ENCODE measurements at regions not wholly inside any gene's neighbourhood (a gene's known extent, or its start where the extent isn't known, plus 50 kb on each side); places are given as distances from the start of the nearest gene placed in this dataset.

DNA sequence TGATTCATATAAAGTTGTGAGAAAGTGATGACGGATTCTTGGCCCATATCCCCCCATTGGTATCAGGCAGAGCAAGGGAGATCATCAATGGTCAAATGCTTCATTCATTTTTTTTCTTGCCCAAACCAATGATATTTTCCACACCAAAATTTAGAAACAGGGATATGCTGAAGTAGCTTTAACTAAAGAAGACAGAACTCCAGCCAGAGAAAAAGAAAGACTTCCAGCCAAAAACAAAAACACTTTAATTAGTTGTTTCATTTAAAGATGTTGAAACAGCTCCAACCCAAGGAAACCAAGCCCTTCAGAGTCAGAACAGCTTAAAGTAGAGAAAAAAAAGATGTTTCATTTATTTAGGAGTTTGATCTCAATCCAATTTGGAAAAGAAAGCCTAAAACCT, 358.9 kb upstream of the NBEA start:
- no peaks in the 10 kb centered on the region for H3K27me3 ChIP-seq (ENCODE audit: control insufficient read depth in 4 of 4, insufficient read depth in 4 of 4, low read length in 3 of 4)
- DNase-seq (ENCODE audit: low spot score) = no peak
- H3K27ac ChIP-seq (ENCODE audit: low read depth in 1 of 2, low read length in 2 of 2) = no peak overlapping the region
- no peaks in the 10 kb centered on the region for H3K36me3 ChIP-seq (ENCODE audit: control insufficient read depth in 4 of 4, insufficient read depth in 3 of 4, low read depth in 1 of 4, low read length in 3 of 4)
- WGBS = 72% methylated on average over 1 of the region's 1 CpG
- no peak overlapping the region for H3K9ac ChIP-seq (ENCODE audit: low read depth in 1 of 2, low read length in 2 of 2)
- H3K4me3 ChIP-seq (ENCODE audit: low read depth in 1 of 3, low read length in 3 of 3) = no peak overlapping the region
- TF ChIP-seq HNF4A (conservative IDR thresholded peaks at IDR 0.05) = no peak
- TF ChIP-seq EGR1 (IDR thresholded peaks at IDR 0.05; ENCODE audit: low read depth in 2 of 2) = no peak
- TF ChIP-seq YY1 (IDR thresholded peaks at IDR 0.05) = no peak
- TF ChIP-seq TAF1 (conservative IDR thresholded peaks at IDR 0.05) = no peak
- TF ChIP-seq, protein P1, sequence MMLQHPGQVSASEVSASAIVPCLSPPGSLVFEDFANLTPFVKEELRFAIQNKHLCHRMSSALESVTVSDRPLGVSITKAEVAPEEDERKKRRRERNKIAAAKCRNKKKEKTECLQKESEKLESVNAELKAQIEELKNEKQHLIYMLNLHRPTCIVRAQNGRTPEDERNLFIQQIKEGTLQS (IDR thresholded peaks at IDR 0.05) = no peak
- TF ChIP-seq RAD21 (IDR thresholded peaks at IDR 0.05) = no peak
- TF ChIP-seq FOXA2 (IDR thresholded peaks at IDR 0.05) = no peak
- TF ChIP-seq, protein P2, sequence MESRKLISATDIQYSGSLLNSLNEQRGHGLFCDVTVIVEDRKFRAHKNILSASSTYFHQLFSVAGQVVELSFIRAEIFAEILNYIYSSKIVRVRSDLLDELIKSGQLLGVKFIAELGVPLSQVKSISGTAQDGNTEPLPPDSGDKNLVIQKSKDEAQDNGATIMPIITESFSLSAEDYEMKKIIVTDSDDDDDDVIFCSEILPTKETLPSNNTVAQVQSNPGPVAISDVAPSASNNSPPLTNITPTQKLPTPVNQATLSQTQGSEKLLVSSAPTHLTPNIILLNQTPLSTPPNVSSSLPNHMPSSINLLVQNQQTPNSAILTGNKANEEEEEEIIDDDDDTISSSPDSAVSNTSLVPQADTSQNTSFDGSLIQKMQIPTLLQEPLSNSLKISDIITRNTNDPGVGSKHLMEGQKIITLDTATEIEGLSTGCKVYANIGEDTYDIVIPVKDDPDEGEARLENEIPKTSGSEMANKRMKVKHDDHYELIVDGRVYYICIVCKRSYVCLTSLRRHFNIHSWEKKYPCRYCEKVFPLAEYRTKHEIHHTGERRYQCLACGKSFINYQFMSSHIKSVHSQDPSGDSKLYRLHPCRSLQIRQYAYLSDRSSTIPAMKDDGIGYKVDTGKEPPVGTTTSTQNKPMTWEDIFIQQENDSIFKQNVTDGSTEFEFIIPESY (IDR thresholded peaks at IDR 0.05) = no peak
- TF ChIP-seq CTCF (IDR thresholded peaks at IDR 0.05; ENCODE audit: low read depth, low read length, missing input control) = no peak
- no peak for TF ChIP-seq FOXA1 (IDR thresholded peaks at IDR 0.05)
- TF ChIP-seq NR2F2 (IDR thresholded peaks at IDR 0.05) = no peak
- no peak for TF ChIP-seq GABPA (IDR thresholded peaks at IDR 0.05 in 1 of 2, conservative IDR thresholded peaks at IDR 0.05 in 1 of 2)
- no peaks in the 10 kb centered on the region for H3K9me3 ChIP-seq (ENCODE audit: control insufficient read depth in 4 of 4, low read length in 3 of 4)
- H3K4me1 ChIP-seq (ENCODE audit: control insufficient read depth in 4 of 4, insufficient read depth in 4 of 4, low read length in 3 of 4) = no peaks in the 10 kb centered on the region

- 52% methylated on average over 3 of the region's 3 CpGs for WGBS
- Histone ChIP-seq H3K27ac (ENCODE audit: low read depth in 1 of 2, low read length in 2 of 2) (no peak overlapping the region), H3K27me3 (ENCODE audit: control insufficient read depth in 4 of 4, insufficient read depth in 4 of 4, low read length in 3 of 4) (no peaks in the 10 kb centered on the region), H3K4me3 (ENCODE audit: low read depth in 1 of 3, low read length in 3 of 3) (no peak overlapping the region), H3K4me1 (ENCODE audit: control insufficient read depth in 4 of 4, insufficient read depth in 4 of 4, low read length in 3 of 4) (no peaks in the 10 kb centered on the region), H3K9me3 (ENCODE audit: control insufficient read depth in 4 of 4, low read length in 3 of 4) (no peaks in the 10 kb centered on the region), H3K36me3 (ENCODE audit: control insufficient read depth in 4 of 4, insufficient read depth in 3 of 4, low read depth in 1 of 4, low read length in 3 of 4) (no peaks in the 10 kb centered on the region), H3K9ac (ENCODE audit: low read depth in 1 of 2, low read length in 2 of 2) (no peak overlapping the region)
- DNase-seq (ENCODE audit: low spot score) = no peak
- no peak for TF ChIP-seq CTCF (IDR thresholded peaks at IDR 0.05; ENCODE audit: low read depth, low read length, missing input control)
- TF ChIP-seq JUND (IDR thresholded peaks at IDR 0.05) = no peak
Measured at GRCh38 chr13:34587576-34587975, 354.5 kb upstream of the NBEA start.

All from liver (tissue), 8 donors.